ENCODE measurements at regions not wholly inside any gene's neighbourhood (a gene's known extent, or its start where the extent isn't known, plus 50 kb on each side); places are given as distances from the start of the nearest gene placed in this dataset.

DNA sequence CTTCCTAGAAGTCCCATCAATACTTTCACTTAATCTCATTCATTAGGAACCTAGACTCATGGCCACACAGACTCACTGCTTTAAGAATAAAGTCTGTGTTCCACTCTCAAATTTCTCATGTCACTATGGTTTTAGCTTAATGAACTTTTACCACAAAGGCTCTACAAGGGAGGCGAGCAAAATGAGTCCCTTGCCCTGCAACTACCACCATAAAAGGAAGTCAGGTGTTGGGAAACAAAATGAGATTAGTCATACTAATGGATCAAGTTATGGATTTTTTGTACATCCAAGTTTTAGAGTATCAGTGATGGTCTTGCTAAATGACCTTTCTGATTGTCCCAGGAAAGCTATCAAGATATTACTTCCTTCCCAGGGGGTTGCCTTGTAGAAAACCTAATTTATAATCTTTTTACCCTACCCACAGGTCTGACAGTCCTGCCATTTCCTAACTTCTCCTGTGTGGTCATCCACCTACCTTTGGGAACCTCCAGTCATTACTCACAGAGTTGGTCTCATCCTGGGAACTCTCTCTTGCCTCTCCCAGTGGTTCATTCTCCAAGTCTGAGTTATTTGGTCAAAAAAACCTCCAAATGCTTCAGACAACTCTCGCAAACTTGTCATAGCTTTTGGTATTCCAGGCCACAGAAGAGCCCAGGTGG, 51.8 kb upstream of the SLC16A1 start:
- no peaks in the 10 kb centered on the region for H3K27me3 Mint-ChIP-seq (ENCODE audit: insufficient read depth, unreplicated experiment)
- peaks cover 69% of the 10 kb centered on the region for H3K36me3 Mint-ChIP-seq (ENCODE audit: insufficient read depth, unreplicated experiment)
- H3K4me3 Mint-ChIP-seq (ENCODE audit: unreplicated experiment): no peak overlapping the region
- no TSS peak for BruUV-seq (replicated peaks)
- H3K27ac Mint-ChIP-seq (ENCODE audit: low read depth, unreplicated experiment): peak overlapping the region; percentile 71
- TF ChIP-seq, protein P1, sequence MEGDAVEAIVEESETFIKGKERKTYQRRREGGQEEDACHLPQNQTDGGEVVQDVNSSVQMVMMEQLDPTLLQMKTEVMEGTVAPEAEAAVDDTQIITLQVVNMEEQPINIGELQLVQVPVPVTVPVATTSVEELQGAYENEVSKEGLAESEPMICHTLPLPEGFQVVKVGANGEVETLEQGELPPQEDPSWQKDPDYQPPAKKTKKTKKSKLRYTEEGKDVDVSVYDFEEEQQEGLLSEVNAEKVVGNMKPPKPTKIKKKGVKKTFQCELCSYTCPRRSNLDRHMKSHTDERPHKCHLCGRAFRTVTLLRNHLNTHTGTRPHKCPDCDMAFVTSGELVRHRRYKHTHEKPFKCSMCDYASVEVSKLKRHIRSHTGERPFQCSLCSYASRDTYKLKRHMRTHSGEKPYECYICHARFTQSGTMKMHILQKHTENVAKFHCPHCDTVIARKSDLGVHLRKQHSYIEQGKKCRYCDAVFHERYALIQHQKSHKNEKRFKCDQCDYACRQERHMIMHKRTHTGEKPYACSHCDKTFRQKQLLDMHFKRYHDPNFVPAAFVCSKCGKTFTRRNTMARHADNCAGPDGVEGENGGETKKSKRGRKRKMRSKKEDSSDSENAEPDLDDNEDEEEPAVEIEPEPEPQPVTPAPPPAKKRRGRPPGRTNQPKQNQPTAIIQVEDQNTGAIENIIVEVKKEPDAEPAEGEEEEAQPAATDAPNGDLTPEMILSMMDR (IDR thresholded peaks at IDR 0.05; ENCODE audit: unreplicated experiment): no peak
- DNase-seq (ENCODE audit: unreplicated experiment): peak; percentile 34
- intact Hi-C loops (cut with micrococcal nuclease): no loop called here
- ChIA-PET POLR2A (interaction anchor here (0.7 to 1.5 kb wide), 4 partner anchors 9 to 54 kb away, joined by 3 to 5 read pairs (median 4); no protein-coding TSS in a partner anchor), CTCF (interaction anchor here (0.6 to 1.0 kb wide), 2 partner anchors 65 to 1138 kb away, joined by 3 to 5 read pairs; partner anchors contain the start of gene LRIG2)
- H3K9me3 Mint-ChIP-seq (ENCODE audit: unreplicated experiment): no peaks in the 10 kb centered on the region
- H3K4me1 Mint-ChIP-seq (ENCODE audit: insufficient read depth, unreplicated experiment): peaks cover 6% of the 10 kb centered on the region

DNA sequence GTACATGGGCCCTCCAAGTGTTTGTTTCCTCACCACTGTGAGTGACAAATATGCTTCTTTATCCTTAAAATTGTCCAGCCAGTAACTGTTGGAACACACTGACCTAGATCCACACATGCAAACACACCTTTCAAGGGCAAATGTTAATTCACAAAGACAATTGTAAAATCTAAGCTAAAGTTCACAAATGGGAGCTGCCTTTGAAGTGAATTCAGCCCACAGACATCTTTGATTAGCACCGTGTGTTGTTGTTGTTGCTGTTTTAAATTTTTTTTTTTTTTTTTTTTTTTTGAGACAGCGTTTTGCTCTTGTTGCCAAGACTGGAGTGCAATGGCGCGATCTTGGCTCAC, 52.3 kb upstream of the SLC16A1 start:
- CTCF ChIA-PET: interaction anchor here (0.6 kb wide), 1 partner anchor 1139 kb away, joined by 3 read pairs; no protein-coding TSS in a partner anchor
- DNase-seq (ENCODE audit: unreplicated experiment): no peak
- intact Hi-C loops (cut with micrococcal nuclease): no loop called here
- Mint-ChIP-seq H3K27ac (ENCODE audit: low read depth, unreplicated experiment) (no peak overlapping the region), H3K9me3 (ENCODE audit: unreplicated experiment) (no peaks in the 10 kb centered on the region), H3K36me3 (ENCODE audit: insufficient read depth, unreplicated experiment) (peaks cover 67% of the 10 kb centered on the region), H3K4me1 (ENCODE audit: insufficient read depth, unreplicated experiment) (peaks cover 6% of the 10 kb centered on the region), H3K4me3 (ENCODE audit: unreplicated experiment) (no peak overlapping the region), H3K27me3 (ENCODE audit: insufficient read depth, unreplicated experiment) (no peaks in the 10 kb centered on the region)
- TF ChIP-seq, protein P1 (IDR thresholded peaks at IDR 0.05; ENCODE audit: unreplicated experiment): no peak
- BruUV-seq (replicated peaks): no TSS peak
- POLR2A ChIA-PET: interaction anchor here (0.7 to 1.5 kb wide), 3 partner anchors 13 to 54 kb away, joined by 3 to 5 read pairs (median 3); no protein-coding TSS in a partner anchor

DNA sequence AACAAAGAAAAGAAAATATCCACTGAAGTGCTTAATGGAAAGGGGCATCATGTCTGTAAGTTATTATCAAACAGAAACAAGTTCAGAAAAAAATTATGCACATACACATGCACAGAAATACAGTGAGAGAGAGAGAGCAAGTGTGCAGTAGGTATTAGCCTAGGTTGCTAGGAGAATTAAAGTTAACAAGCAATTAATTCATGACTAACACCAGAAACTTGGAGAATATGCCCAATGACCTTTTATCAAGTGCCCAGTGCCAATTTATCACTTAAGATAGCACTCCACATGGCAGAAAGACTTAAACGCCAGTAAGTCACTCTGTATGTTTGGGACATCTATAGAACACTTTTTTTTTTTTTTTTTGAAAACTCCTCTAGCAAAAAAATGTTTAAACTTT, 56.2 kb upstream of the SLC16A1 start:
- H3K27me3 Mint-ChIP-seq (ENCODE audit: insufficient read depth, unreplicated experiment): no peaks in the 10 kb centered on the region
- CTCF ChIA-PET: interaction anchor here (0.6 to 0.7 kb wide), 3 partner anchors 63 to 296 kb away, joined by 4 read pairs; no protein-coding TSS in a partner anchor

DNA sequence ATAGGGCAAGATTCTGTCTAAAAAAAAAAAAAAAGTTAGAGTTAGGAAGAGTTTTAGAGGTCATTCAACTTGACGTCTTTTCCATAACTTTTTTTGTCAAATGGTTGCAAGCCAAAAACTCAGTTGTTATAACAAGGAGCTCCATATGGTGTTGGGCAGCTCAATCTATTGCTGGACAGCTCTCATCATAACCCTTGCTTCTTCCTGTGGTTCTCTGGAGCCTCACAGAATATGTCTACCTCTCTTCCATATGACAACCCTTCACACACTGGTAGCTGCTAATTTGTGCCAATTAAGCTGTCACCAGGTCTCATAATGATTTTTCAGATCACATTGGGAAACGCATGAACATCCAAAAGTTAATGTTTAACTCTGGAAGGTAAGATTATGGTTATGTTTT, 57.8 kb upstream of the SLC16A1 start:
- no peak for DNase-seq (ENCODE audit: unreplicated experiment)
- CTCF ChIA-PET: interaction anchor here (0.6 to 1.5 kb wide), 4 partner anchors 29 to 134 kb away, joined by 3 to 6 read pairs (median 4); no protein-coding TSS in a partner anchor
- no TSS peak for BruUV-seq (replicated peaks)
- H3K36me3 Mint-ChIP-seq (ENCODE audit: insufficient read depth, unreplicated experiment): peaks cover 45% of the 10 kb centered on the region
- POLR2A ChIA-PET: interaction anchor here (0.6 to 1.4 kb wide), 5 partner anchors 10 to 134 kb away, joined by 3 to 7 read pairs (median 4); no protein-coding TSS in a partner anchor
- H3K4me3 Mint-ChIP-seq (ENCODE audit: unreplicated experiment): no peak overlapping the region
- intact Hi-C loops (cut with micrococcal nuclease): no loop called here
- no peaks in the 10 kb centered on the region for H3K4me1 Mint-ChIP-seq (ENCODE audit: insufficient read depth, unreplicated experiment)
- no peak overlapping the region for H3K27ac Mint-ChIP-seq (ENCODE audit: low read depth, unreplicated experiment)
- H3K9me3 Mint-ChIP-seq (ENCODE audit: unreplicated experiment): no peaks in the 10 kb centered on the region
- TF ChIP-seq, protein P1 (IDR thresholded peaks at IDR 0.05; ENCODE audit: unreplicated experiment): no peak
- H3K27me3 Mint-ChIP-seq (ENCODE audit: insufficient read depth, unreplicated experiment): no peaks in the 10 kb centered on the region

More for the DNA sequence above, 56.2 kb upstream of the SLC16A1 start:
- H3K27ac Mint-ChIP-seq (ENCODE audit: low read depth, unreplicated experiment): no peak overlapping the region
- H3K4me1 Mint-ChIP-seq (ENCODE audit: insufficient read depth, unreplicated experiment): peaks cover 6% of the 10 kb centered on the region
- POLR2A ChIA-PET: interaction anchor here (0.6 kb wide), 1 partner anchor 309 kb away, joined by 3 read pairs; no protein-coding TSS in a partner anchor
- no peak overlapping the region for H3K4me3 Mint-ChIP-seq (ENCODE audit: unreplicated experiment)
- peaks cover 54% of the 10 kb centered on the region for H3K36me3 Mint-ChIP-seq (ENCODE audit: insufficient read depth, unreplicated experiment)
- TF ChIP-seq, protein P1 (IDR thresholded peaks at IDR 0.05; ENCODE audit: unreplicated experiment): no peak
- no peak for DNase-seq (ENCODE audit: unreplicated experiment)
- intact Hi-C loops (cut with micrococcal nuclease): no loop called here
- H3K9me3 Mint-ChIP-seq (ENCODE audit: unreplicated experiment): no peaks in the 10 kb centered on the region
- BruUV-seq (replicated peaks): no TSS peak

Measured in MCF 10A (cell line).